ENCODE measurements at regions not wholly inside any gene's neighbourhood (a gene's known extent, or its start where the extent isn't known, plus 50 kb on each side); places are given as distances from the start of the nearest gene placed in this dataset.

GRCh38 chr3:87828046-87828445 lies 230.8 kb downstream of the CGGBP1 start:
- Histone ChIP-seq H2BK5ac (ENCODE audit: insufficient read length, low read length) (no peak overlapping the region), H3K4ac (ENCODE audit: low read depth, low read length) (no peak overlapping the region), H2AFZ (ENCODE audit: low read length) (no peak overlapping the region), H3K27me3 (ENCODE audit: insufficient read depth, low read length) (no peaks in the 10 kb centered on the region), H4K5ac (ENCODE audit: insufficient read length, low read depth, low read length) (no peak overlapping the region), H3K9ac (ENCODE audit: extremely low read depth, insufficient read length, low read length) (no peak overlapping the region), H3K56ac (ENCODE audit: insufficient read length, low read depth, low read length) (no peak overlapping the region), H3K79me1 (ENCODE audit: insufficient read depth, low read depth, low read length, poor library complexity, severe bottlenecking) (no peaks in the 10 kb centered on the region), H3K9me3 (ENCODE audit: control insufficient read depth, low read depth, low read length) (no peaks in the 10 kb centered on the region), H3K27ac (ENCODE audit: insufficient read length, low read depth, low read length) (no peak overlapping the region), H3K23me2 (ENCODE audit: insufficient read length, low read depth, low read length, poor library complexity, severe bottlenecking) (no peaks in the 10 kb centered on the region), H3K18ac (ENCODE audit: insufficient read length, low read depth, low read length) (no peak overlapping the region), H3K79me2 (ENCODE audit: insufficient read depth, low read length) (no peaks in the 10 kb centered on the region), H3K4me2 (ENCODE audit: insufficient read depth, insufficient read length, low read length) (no peak overlapping the region), H2BK12ac (ENCODE audit: insufficient read length, low read depth, low read length) (no peak overlapping the region), H2BK20ac (ENCODE audit: low read depth, low read length, poor library complexity, severe bottlenecking) (no peak overlapping the region), H4K20me1 (ENCODE audit: control insufficient read depth, insufficient read depth, insufficient read length) (no peaks in the 10 kb centered on the region), H4K8ac (replicated peaks; ENCODE audit: insufficient read length, low read depth, low read length) (no peak overlapping the region), H2BK120ac (ENCODE audit: low read depth, low read length, poor library complexity, severe bottlenecking) (no peak overlapping the region), H3K4me1 (ENCODE audit: insufficient read depth, low read length) (no peaks in the 10 kb centered on the region), H2BK15ac (ENCODE audit: low read depth, low read length) (no peak overlapping the region), H3K23ac (ENCODE audit: insufficient read length, low read depth, low read length) (no peak overlapping the region), H3K14ac (ENCODE audit: insufficient read depth, low read length) (no peak overlapping the region), H2AK5ac (ENCODE audit: insufficient read length, low read length) (no peak overlapping the region), H4K91ac (ENCODE audit: insufficient read length, low read depth, low read length) (no peak overlapping the region), H3T11ph (ENCODE audit: low read length) (no peak overlapping the region)
- Mint-ChIP-seq H3K27ac (no peak overlapping the region), H3K4me3 (no peak overlapping the region), H3K4me1 (peaks cover 0 to 3% of the 10 kb centered on the region in 2 experiments; a peak in 1 of 4 replicates), H3K9me3 (no peaks in the 10 kb centered on the region), H3K36me3 (ENCODE audit: insufficient read depth in 1 of 3, low read depth in 3 of 3) (no peaks in the 10 kb centered on the region), H3K27me3 (ENCODE audit: low read depth) (no peaks in the 10 kb centered on the region)
- no peak for DNase-seq
- TF ChIP-seq CTCF (conservative IDR thresholded peaks at IDR 0.05): no peak
- WGBS (ENCODE audit: extremely low coverage, insufficient read length, low lambda C conversion rate): no CpG with 5 or more reads among the region's 3 CpGs

Data from H9 (cell line).